ENCODE measurements at regions not wholly inside any gene's neighbourhood (a gene's known extent, or its start where the extent isn't known, plus 50 kb on each side); places are given as distances from the start of the nearest gene placed in this dataset.
A peak's percentile ranks its signal among the peaks of the same experiment; 100 is the strongest.

- no peak overlapping the region for H3K4me3 ChIP-seq (ENCODE audit: low read depth, low read length)
- TF ChIP-seq CTCF (IDR thresholded peaks at IDR 0.05; ENCODE audit: insufficient read depth, low read depth, low read length) = no peak
- peak; percentile 32 for DNase-seq (ENCODE audit: low read depth)
These were observed 187.7 kb downstream of the MTERF1 start for GRCh38 chr7:91692800-91693199.

GRCh38 chr7:91694351-91694841, 186.1 kb downstream of the MTERF1 start:
- no peak overlapping the region for H3K4me3 ChIP-seq (ENCODE audit: low read depth, low read length)
- no peak for TF ChIP-seq CTCF (IDR thresholded peaks at IDR 0.05; ENCODE audit: insufficient read depth, low read depth, low read length)
- DNase-seq (ENCODE audit: low read depth) = no peak

- TF ChIP-seq CTCF (IDR thresholded peaks at IDR 0.05; ENCODE audit: insufficient read depth, low read depth, low read length) = no peak
- no peak overlapping the region for H3K4me3 ChIP-seq (ENCODE audit: low read depth, low read length)
- DNase-seq (ENCODE audit: low read depth) = no peak
These were observed 169.6 kb downstream of the MTERF1 start for GRCh38 chr7:91710881-91711280.

- H3K4me3 ChIP-seq (ENCODE audit: low read depth, low read length) = no peak overlapping the region
- TF ChIP-seq CTCF (IDR thresholded peaks at IDR 0.05; ENCODE audit: insufficient read depth, low read depth, low read length) = no peak
- no peak for DNase-seq (ENCODE audit: low read depth)
These were observed 166.8 kb downstream of the MTERF1 start for GRCh38 chr7:91713669-91714068.

- H3K4me3 ChIP-seq (ENCODE audit: low read depth, low read length) = no peak overlapping the region
- TF ChIP-seq CTCF (IDR thresholded peaks at IDR 0.05; ENCODE audit: insufficient read depth, low read depth, low read length) = no peak
- DNase-seq (ENCODE audit: low read depth) = no peak
These were observed 162.6 kb downstream of the MTERF1 start for GRCh38 chr7:91717681-91718470.

GRCh38 chr7:91719008-91719407, 161.5 kb downstream of the MTERF1 start:
- no peak for DNase-seq (ENCODE audit: low read depth)
- no peak overlapping the region for H3K4me3 ChIP-seq (ENCODE audit: low read depth, low read length)
- no peak for TF ChIP-seq CTCF (IDR thresholded peaks at IDR 0.05; ENCODE audit: insufficient read depth, low read depth, low read length)
